ENCODE measurements at regions not wholly inside any gene's neighbourhood (a gene's known extent, or its start where the extent isn't known, plus 50 kb on each side); places are given as distances from the start of the nearest gene placed in this dataset.

DNA sequence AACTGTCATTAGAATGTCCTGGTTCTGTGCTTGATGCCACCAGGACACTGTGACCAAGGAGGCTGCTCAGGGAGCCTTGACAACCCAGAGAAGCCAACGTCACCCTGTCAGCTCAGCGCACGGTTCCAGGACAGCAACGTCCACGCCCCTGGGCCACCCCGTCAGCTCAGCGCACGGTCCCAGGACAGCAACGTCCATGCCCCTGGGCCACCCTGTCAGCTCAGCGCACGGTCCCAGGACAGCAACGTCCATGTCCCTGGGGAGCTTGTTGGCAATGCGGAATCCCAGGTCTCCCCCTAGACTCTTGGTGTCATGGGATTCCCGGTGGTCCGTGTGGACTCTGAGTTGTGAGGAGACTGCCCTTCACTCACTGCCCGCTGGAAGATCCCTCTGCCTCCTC is 51.0 kb upstream of the GALR1 start:
- TF ChIP-seq, protein P1, sequence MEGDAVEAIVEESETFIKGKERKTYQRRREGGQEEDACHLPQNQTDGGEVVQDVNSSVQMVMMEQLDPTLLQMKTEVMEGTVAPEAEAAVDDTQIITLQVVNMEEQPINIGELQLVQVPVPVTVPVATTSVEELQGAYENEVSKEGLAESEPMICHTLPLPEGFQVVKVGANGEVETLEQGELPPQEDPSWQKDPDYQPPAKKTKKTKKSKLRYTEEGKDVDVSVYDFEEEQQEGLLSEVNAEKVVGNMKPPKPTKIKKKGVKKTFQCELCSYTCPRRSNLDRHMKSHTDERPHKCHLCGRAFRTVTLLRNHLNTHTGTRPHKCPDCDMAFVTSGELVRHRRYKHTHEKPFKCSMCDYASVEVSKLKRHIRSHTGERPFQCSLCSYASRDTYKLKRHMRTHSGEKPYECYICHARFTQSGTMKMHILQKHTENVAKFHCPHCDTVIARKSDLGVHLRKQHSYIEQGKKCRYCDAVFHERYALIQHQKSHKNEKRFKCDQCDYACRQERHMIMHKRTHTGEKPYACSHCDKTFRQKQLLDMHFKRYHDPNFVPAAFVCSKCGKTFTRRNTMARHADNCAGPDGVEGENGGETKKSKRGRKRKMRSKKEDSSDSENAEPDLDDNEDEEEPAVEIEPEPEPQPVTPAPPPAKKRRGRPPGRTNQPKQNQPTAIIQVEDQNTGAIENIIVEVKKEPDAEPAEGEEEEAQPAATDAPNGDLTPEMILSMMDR (IDR thresholded peaks at IDR 0.05): no peak
- no peak for TF ChIP-seq EZH2 (IDR thresholded peaks at IDR 0.05; ENCODE audit: borderline replicate concordance, insufficient read depth, low read depth, low read length, poor library complexity, severe bottlenecking)
